Uterus (tissue), 2 donors: ENCODE measurements at regions not wholly inside any gene's neighbourhood (a gene's known extent, or its start where the extent isn't known, plus 50 kb on each side); places are given as distances from the start of the nearest gene placed in this dataset.

Experiments used
- POLR2A ChIP-seq, 2 donors: fragments of 450-650 bp; IDR thresholded peaks; one replicate each; pipeline ENCODE4 v1.6.1; 2016; ENCODE audit warnings: antibody characterized with exemption in 2 of 2, mild to moderate bottlenecking in 1 of 2, moderate library complexity in 1 of 2
- TF ChIP-seq, protein P1 (sequence below), 4 experiments: fragments of 200-600 bp in 2 of 4; fragments of 450-650 bp in 2 of 4; sonication (generic) in 2 of 4; IDR thresholded peaks; one replicate each; pipeline ENCODE4 v1.5.1; 2016 to 2019; ENCODE audit warnings: antibody characterized with exemption in 4 of 4, mild to moderate bottlenecking in 2 of 4, moderate library complexity in 1 of 4

GRCh38 chr6:168249746-168250145 is 69.8 kb downstream of the DACT2 start:
- TF ChIP-seq, protein P1, sequence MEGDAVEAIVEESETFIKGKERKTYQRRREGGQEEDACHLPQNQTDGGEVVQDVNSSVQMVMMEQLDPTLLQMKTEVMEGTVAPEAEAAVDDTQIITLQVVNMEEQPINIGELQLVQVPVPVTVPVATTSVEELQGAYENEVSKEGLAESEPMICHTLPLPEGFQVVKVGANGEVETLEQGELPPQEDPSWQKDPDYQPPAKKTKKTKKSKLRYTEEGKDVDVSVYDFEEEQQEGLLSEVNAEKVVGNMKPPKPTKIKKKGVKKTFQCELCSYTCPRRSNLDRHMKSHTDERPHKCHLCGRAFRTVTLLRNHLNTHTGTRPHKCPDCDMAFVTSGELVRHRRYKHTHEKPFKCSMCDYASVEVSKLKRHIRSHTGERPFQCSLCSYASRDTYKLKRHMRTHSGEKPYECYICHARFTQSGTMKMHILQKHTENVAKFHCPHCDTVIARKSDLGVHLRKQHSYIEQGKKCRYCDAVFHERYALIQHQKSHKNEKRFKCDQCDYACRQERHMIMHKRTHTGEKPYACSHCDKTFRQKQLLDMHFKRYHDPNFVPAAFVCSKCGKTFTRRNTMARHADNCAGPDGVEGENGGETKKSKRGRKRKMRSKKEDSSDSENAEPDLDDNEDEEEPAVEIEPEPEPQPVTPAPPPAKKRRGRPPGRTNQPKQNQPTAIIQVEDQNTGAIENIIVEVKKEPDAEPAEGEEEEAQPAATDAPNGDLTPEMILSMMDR (IDR thresholded peaks at IDR 0.05): no peak
- no peak for TF ChIP-seq POLR2A (IDR thresholded peaks at IDR 0.05)
